ENCODE measurements at regions not wholly inside any gene's neighbourhood (a gene's known extent, or its start where the extent isn't known, plus 50 kb on each side); places are given as distances from the start of the nearest gene placed in this dataset.

- H3K4me1 ChIP-seq (ENCODE audit: control insufficient read depth in 1 of 2, insufficient read depth in 2 of 2, low read length in 2 of 2) = no peaks in the 10 kb centered on the region
- DNase-seq (ENCODE audit: low read depth, low spot score) (no peak), ATAC-seq (no peak)
- TF ChIP-seq EZH2 (IDR thresholded peaks at IDR 0.05) = no peak
- no peak for TF ChIP-seq POLR2AphosphoS5 (IDR thresholded peaks at IDR 0.05; ENCODE audit: low read depth, low read length)
- no peak for TF ChIP-seq JUND (IDR thresholded peaks at IDR 0.05)
- TF ChIP-seq CBX3 (IDR thresholded peaks at IDR 0.05; ENCODE audit: low read depth) = no peak
- TF ChIP-seq SIN3A (IDR thresholded peaks at IDR 0.05; ENCODE audit: low read depth) = no peak
- no peak for TF ChIP-seq RAD21 (IDR thresholded peaks at IDR 0.05; ENCODE audit: low read depth)
- TF ChIP-seq, protein P1, sequence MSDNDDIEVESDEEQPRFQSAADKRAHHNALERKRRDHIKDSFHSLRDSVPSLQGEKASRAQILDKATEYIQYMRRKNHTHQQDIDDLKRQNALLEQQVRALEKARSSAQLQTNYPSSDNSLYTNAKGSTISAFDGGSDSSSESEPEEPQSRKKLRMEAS (IDR thresholded peaks at IDR 0.05) = no peak
- no peak for TF ChIP-seq YY1 (IDR thresholded peaks at IDR 0.05; ENCODE audit: extremely low read depth, insufficient replicate concordance, low read depth, low read length)
- TF ChIP-seq ZNF274 (IDR thresholded peaks at IDR 0.05; ENCODE audit: low read depth, low read length) = no peak
- TF ChIP-seq EGR1 (IDR thresholded peaks at IDR 0.05; ENCODE audit: low read depth) = no peak
- TF ChIP-seq FOSL1 (IDR thresholded peaks at IDR 0.05; ENCODE audit: low read depth) = no peak
- TF ChIP-seq TCF7L2 (IDR thresholded peaks at IDR 0.05; ENCODE audit: borderline replicate concordance, extremely low read depth, insufficient read depth, insufficient read length) = no peak
- TF ChIP-seq ELF1 (IDR thresholded peaks at IDR 0.05; ENCODE audit: borderline replicate concordance, low read depth) = no peak
- TF ChIP-seq, protein P2, sequence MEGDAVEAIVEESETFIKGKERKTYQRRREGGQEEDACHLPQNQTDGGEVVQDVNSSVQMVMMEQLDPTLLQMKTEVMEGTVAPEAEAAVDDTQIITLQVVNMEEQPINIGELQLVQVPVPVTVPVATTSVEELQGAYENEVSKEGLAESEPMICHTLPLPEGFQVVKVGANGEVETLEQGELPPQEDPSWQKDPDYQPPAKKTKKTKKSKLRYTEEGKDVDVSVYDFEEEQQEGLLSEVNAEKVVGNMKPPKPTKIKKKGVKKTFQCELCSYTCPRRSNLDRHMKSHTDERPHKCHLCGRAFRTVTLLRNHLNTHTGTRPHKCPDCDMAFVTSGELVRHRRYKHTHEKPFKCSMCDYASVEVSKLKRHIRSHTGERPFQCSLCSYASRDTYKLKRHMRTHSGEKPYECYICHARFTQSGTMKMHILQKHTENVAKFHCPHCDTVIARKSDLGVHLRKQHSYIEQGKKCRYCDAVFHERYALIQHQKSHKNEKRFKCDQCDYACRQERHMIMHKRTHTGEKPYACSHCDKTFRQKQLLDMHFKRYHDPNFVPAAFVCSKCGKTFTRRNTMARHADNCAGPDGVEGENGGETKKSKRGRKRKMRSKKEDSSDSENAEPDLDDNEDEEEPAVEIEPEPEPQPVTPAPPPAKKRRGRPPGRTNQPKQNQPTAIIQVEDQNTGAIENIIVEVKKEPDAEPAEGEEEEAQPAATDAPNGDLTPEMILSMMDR (IDR thresholded peaks at IDR 0.05 in 2 of 3, conservative IDR thresholded peaks at IDR 0.05 in 1 of 3; ENCODE audit: borderline replicate concordance in 1 of 3, insufficient read depth in 1 of 3, low read depth in 2 of 3, low read length in 2 of 3) = no peak
- no peak for TF ChIP-seq ATF3 (IDR thresholded peaks at IDR 0.05)
- H3K4me3 ChIP-seq (replicated peaks in 1 of 2; ENCODE audit: low read depth in 1 of 2, low read length in 2 of 2) = no peak overlapping the region
- BruUV-seq (replicated peaks) = no TSS peak
- H3K4me2 ChIP-seq (ENCODE audit: low read length) = no peak overlapping the region
- ChIA-PET RAD21 (ENCODE audit: low non-redundant PET in 1 of 2, low total read pairs in 2 of 2, uncharacterized antibody in 2 of 2, unreplicated experiment in 2 of 2) (no interaction called here), POLR2A (no interaction called here), CTCF (no interaction called here)
- no peaks in the 10 kb centered on the region for H3K9me2 ChIP-seq (ENCODE audit: insufficient read depth)
- no peak overlapping the region for H3K27ac ChIP-seq (ENCODE audit: low read depth, low read length)
- H3K9me3 ChIP-seq (ENCODE audit: control insufficient read depth in 1 of 2, insufficient read depth in 1 of 2, low read depth in 1 of 2, low read length in 2 of 2) = no peaks in the 10 kb centered on the region
- no peaks in the 10 kb centered on the region for H4K20me1 ChIP-seq (ENCODE audit: insufficient read depth)
- no peak overlapping the region for H3K9ac ChIP-seq (ENCODE audit: low read length)
- no peaks in the 10 kb centered on the region for H3K36me3 ChIP-seq (ENCODE audit: control insufficient read depth in 1 of 2, insufficient read depth in 2 of 2, low read length in 2 of 2)
- H3K79me2 ChIP-seq (ENCODE audit: insufficient read depth, low read length) = no peaks in the 10 kb centered on the region
- H2AFZ ChIP-seq (ENCODE audit: low read depth, low read length, poor library complexity, severe bottlenecking) = no peak overlapping the region
- intact Hi-C loops (cut with micrococcal nuclease) = no loop called here
- H3K27me3 ChIP-seq (ENCODE audit: insufficient read depth, low read length) = peaks cover 65% of the 10 kb centered on the region
Measured at GRCh38 chr16:86287664-86288201, 222.6 kb upstream of the FOXF1 start.
